ENCODE measurements at regions not wholly inside any gene's neighbourhood (a gene's known extent, or its start where the extent isn't known, plus 50 kb on each side); places are given as distances from the start of the nearest gene placed in this dataset.
"Not testable (repeated sequence)": the region's sequence is repeated elsewhere in the genome, so short reads cannot be mapped to it uniquely, and the experiment has no call there.

DNA sequence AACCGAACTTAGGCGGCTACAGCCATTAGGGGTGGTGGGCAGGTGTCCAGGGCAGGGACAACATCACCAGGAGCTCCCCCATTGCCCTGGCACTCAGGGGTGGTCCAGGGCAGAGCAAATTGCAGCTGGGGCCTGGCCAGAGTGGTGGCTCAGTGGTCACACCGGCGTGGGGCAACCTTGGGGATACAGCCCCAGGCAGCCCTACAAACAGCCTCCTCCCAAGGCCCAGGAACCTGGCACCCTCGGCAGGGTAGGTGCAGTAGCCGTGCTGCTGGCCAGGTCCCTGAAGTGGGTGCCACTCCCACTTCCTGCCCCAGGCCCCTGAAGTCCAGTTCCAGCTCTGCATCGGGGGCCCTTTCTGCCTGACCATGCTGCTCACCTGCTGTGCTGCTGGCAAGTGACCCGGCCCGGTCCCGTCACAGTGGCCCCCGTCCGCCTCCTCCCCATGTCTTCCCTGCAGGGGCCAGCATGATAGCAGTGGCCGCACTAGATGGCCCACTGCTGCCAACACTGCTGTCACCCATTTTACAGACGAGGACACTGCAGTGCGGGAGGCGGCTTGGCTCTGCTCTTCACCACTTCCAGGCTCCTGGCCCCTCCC is 712.8 kb downstream of the MATN1 start:
- no peak for DNase-seq

DNA sequence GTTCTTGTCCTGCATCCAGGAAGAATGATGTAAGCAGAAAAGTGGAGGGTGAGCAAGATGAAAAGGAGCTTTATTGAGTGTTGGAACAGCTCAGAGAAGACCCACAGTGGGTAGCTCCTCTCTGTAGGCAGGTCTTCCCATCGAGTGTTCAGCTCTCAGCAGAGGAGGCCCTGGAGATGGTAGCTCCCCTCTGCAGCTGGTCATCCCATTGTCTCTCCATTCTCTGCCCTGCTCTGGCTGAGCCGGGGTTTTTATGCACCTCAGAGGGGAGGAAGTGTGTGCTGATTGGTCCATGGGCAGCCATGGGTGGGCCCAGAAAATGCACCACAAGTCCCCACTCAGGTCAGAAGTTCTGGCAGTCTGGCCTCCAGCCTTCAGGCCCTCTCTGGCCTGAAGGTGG is 713.7 kb downstream of the MATN1 start:
- DNase-seq, result no peak

- DNase-seq, result no peak
Measured at GRCh38 chr1:30008998-30009657, 714.3 kb downstream of the MATN1 start.

DNA sequence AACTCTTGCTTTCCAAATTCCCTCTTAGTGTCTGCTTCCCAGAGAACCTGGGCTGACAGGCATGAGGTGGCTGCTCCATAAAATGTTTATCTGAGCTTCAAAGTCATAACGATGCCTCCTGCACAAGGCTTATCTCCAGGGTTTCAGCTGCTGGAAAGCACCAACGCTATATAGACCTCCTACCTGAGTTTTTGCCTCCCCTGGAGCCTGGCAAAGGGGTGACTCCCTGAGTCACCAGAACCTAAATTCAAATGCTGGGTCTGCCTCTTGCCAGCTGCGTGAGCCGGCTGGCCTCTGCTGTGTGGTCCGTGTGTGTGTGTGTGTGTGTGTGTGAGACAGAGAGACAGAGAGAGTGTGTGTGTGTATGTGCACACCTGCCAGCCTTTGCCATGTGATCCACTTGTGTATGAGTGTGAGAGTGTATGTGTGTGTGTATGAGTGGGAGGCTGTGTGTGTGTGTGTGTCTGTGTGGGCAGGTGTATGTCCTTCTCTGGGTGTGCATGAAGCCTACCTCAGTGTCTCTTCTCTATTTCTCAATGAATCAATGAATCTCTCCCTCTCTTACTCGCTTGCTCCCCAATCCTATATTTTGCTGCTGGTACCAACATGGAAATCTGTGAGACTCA is 714.9 kb downstream of the MATN1 start:
- no peak for DNase-seq

DNA sequence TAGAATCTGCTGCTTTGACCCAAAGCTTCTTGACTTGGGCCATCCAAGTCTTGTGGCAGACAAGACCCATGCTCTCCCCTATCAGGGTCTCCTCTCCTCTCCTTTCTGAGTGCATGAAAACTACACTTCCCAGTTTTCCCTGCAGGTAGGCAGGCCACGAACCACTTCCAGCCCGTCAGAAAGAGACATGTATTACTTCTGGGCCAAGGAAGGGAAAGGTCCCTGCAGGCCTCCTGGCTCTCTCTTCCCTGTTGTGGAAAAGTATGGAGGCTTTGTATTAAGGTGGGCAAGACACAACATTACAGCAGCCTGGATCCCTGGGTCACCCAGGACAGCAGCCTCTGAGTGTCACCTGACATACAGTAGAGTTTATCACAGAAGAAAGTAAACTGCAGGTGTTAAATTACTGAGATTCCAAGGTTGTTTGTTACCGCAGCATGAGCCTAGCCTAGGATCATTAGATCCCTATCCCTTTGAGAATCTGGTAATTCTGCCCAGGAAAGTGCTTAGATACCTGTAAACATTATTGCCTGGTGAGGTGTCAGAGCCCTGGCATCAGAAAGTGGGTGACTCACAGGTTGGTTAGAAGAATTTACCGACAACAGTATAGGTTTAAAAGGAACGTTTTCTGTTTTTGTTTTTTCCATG is 717.3 kb downstream of the MATN1 start:
- DNase-seq, result no peak

DNA sequence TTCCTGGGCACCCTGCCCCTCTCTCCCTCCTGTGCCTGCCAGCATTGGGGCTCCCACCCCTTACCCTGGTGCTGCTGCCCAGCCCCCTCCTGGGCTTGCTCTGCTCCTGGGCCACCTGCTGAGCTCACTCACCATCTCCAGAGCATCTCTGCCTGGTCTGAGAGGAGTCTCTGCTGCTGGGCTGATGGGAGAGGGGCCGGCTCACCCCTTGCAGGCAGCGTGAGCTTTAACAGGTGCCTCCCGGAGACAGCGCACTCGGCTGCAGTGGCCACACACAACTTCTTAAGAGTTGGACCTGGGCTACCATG is 721.7 kb downstream of the MATN1 start:
- DNase-seq, result no peak

GRCh38 chr1:30001011-30001731 is 722.2 kb downstream of the MATN1 start:
- DNase-seq, result no peak

DNA sequence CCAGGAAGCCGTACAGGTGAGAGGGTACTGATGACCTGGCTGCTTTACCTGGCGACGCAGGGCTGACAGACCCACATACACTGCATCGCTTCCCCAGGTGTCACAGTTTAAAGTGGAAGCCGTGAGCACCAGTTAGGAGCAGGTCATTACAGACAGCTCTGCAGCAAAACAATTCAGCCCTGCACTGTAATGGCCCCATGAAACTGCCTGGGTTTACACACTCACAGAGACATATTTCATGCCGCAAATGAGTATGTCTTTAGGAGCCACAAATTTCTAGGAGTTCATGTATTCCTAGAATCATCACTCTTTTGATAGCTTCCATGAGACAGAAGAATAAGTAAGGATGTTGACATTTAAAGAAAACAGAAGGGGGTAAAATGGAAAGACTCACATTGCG is 723.1 kb downstream of the MATN1 start:
- DNase-seq, result no peak

GRCh38 chr1:29999595-29999994 is 723.8 kb downstream of the MATN1 start:
- no peak for DNase-seq

GRCh38 chr1:29998686-29999085 is 724.7 kb downstream of the MATN1 start:
- DNase-seq, result no peak

GRCh38 chr1:29997818-29998217 is 725.6 kb downstream of the MATN1 start:
- DNase-seq, result not testable (repeated sequence)

GRCh38 chr1:29993950-29994349 is 729.4 kb downstream of the MATN1 start:
- DNase-seq, result no peak

- DNase-seq, result no peak
Measured at GRCh38 chr1:29991815-29992214, 731.6 kb downstream of the MATN1 start.

GRCh38 chr1:29991025-29991424 is 732.4 kb downstream of the MATN1 start:
- DNase-seq, result no peak

DNA sequence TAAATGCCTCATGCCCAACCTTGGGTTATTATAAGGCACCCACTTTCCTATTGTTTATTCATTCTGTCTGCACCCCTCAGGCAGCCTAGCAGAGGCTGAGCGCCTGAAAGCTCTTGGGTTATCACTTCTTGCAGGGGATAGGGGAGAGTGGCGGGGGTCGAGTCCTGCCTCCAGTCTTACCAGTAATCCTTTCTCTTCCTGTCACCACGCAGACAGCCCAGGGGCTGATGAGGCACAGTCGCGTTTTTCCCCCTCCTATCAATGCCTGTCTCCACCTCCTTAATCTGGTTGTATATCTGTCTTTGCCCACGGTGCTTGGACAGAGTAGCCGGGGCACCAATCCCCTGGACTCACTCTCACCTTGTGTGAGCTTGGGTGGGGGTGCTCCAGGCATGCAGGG is 733.1 kb downstream of the MATN1 start:
- DNase-seq, result no peak

DNA sequence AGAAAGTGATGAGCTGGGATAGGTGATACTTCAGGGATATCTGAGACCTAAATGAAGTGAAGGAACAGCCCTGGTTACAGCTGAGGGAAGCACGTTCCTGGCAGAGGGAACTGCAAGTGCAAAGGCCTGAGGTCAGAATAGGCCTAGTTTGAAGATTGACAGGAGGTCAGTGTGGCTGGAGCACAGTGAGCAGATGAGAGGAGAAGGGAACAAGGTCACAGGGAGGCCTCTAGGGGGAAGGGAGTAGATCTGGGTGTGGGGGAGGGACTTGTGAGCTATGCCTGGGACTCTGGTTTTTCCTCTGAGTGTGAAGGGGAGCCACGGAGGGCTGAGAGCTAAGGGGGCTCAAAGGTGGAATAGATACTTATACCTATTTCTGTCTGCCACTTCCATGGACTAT is 736.4 kb downstream of the MATN1 start:
- DNase-seq, result no peak

GRCh38 chr1:29985606-29985945 is 737.8 kb downstream of the MATN1 start:
- no peak for DNase-seq

DNA sequence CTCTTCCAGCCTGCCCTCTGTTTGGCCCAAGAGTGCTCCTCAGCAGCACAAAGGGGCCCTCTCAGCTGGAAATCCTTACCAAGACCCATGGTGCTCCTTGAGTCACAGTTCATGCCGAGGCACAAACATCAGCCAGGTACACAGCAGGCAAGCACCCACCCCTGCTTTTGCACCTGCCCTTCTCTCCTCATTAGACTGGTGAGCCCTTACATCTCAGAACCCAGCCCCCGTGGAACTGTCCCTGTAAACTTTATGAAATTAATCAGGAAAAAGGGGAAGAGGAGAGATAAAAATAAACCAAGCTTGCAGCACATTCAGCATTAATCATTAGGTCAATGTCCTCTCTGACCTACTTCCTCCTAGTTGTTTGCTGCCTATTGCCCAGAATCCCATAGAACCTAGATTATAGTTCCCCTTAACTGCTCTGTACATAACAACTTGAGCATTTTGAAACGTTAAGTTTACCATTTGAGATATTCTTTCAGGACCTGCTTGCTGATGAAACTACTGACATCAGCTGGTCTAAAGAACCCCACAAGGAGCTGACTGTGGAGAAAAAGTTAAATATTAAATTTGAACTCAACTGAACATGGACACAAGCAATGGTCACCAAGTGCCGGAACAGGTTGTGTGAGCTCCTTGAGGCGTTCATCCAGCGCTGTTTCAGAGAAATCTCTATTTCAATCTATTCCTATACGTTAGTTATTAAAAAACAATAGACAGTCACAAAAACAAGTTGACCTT is 738.4 kb downstream of the MATN1 start:
- no peak for DNase-seq

- no peak for DNase-seq
Measured at GRCh38 chr1:29984166-29984861, 739.1 kb downstream of the MATN1 start.

DNA sequence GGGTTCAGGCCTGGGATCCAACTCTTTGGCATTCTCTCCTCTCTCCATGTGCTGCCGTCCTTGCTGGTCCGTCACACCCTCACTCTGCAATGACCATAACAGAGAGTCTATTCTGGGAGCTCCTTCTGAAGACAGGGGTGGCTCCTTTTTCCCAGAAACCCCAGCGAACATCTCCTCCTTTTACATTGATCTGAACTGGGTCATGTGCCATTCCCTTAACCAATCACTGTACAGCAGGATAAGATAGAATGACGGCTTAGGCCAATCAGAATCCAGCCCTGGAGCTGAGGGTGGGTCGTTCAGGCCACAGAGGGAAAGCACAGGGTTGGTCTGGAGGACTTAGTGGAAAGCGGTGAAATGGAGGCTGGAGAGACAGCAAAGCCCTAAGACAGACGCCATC is 740.1 kb downstream of the MATN1 start:
- DNase-seq, result no peak

- no peak for DNase-seq
Measured at GRCh38 chr1:29981586-29982239, 741.7 kb downstream of the MATN1 start.

DNA sequence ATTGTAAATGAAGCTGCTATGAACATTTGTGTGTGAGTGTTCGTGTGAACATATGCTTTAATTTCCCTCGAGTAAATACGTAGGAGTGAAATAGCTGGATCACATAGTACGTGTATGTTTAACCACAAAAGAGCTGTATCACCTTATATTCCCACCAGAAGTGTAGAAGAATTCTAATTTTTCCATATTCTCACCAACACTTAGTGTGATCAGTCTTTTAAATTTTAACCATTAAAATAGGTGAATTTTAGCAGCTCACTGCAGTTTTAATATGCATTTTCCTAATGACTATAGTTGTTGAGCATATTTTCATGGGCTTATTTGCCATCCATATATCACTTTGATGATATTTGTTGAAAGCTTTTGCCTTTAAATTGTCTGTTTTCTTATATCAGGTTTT is 741.2 kb downstream of the PTPRU start:
- no peak for DNase-seq
